22Rv1 (cell line): ENCODE measurements at regions not wholly inside any gene's neighbourhood (a gene's known extent, or its start where the extent isn't known, plus 50 kb on each side); places are given as distances from the start of the nearest gene placed in this dataset.

Source experiments
- CTCF ChIP-seq: fragments of 450-650 bp; IDR thresholded peaks from 2 replicates; pipeline ENCODE4 v1.5.1; 2017; ENCODE audit warnings: mild to moderate bottlenecking
- ZFX ChIP-seq: fragments of 450-650 bp; IDR thresholded peaks from 2 replicates; pipeline ENCODE4 v1.6.1; 2017; ENCODE audit warnings: antibody characterized with exemption, borderline replicate concordance

- no peak for TF ChIP-seq CTCF
- TF ChIP-seq ZFX: no peak
Measured at GRCh38 chr13:68076046-68076445, 845.9 kb upstream of the PCDH9 start.
